GM19455 (cell line): ENCODE measurements at regions not wholly inside any gene's neighbourhood (a gene's known extent, or its start where the extent isn't known, plus 50 kb on each side); places are given as distances from the start of the nearest gene placed in this dataset.

ENCODE experiments used
- ATAC-seq: cut with Tn5 transposase; IDR thresholded peaks from one replicate; pipeline ENCODE4 v1.9.1; 2021; ENCODE audit not compliant: unreplicated experiment

- no peak for ATAC-seq
These were observed 51.9 kb upstream of the DBX2 start for GRCh38 chr12:45102818-45103217.

DNA sequence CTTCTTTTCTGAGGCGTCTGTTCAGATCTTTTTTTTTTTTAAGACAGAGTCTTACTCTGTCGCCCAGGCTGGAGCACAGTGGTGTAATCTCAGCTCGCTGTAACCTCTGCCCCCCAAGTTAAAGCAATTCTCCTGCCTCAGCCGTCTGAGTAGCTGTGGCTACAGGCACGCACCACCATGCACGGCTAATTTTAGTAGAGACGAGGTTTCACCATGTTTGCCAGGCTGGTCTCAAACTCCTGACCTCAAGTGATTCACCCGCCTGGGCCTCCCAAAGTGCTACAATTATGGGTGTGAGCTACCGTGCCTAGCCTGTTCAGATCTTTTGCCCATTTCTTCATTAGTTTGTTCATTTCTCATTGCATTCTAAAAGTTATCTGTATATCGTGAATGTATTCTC lies 55.1 kb upstream of the DBX2 start:
- ATAC-seq = no peak

DNA sequence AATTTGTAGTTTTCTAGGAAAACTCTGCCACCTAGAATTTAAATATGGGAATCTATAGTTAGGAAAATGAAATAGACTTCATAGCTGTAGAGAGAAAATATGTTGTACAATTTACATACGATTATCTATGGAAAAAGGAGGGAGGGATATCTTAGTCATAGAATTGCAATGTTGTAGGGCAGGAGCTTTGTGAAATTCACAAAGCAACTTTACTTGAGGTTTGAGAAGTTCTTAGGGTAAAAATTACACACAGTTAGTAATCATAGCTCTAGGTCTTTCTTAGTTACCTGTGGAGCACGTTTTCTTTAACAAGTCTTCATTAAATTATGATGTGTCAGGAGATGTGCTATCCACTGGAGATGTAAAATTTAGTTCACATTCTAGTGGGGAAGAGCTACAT lies 61.4 kb upstream of the DBX2 start:
- no peak for ATAC-seq

- no peak for ATAC-seq
These were observed 70.3 kb upstream of the DBX2 start for GRCh38 chr12:45121224-45121623.

DNA sequence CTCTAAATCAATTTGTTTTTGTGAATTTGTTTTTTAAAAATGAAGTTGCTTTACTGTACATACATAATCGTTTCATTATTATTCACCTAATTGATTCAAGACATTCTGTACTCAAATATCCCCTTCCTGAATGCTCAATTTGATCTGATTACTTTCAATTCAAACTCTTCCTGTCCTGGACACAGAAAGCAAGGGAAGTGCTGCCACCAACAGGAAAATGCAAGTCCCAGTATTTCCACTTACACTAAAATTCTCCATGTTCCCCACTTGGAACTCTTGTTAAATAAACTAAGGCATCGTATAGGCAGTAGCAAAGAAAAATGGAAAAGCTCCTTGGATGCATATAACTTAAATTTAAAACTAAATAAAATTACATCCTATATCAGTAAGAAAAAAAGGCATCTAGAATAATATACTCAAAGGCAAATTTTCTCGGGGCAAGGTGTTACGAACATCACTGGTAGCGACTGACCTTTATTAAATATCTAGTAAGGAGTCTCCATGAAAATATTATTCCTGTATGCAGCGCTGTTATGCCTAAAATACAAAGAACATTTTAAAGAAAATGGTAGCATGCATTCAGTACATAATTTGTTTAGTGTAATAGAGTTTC lies 72.0 kb upstream of the DBX2 start:
- no peak for ATAC-seq

GRCh38 chr12:45124485-45125155 lies 73.7 kb upstream of the DBX2 start:
- no peak for ATAC-seq

DNA sequence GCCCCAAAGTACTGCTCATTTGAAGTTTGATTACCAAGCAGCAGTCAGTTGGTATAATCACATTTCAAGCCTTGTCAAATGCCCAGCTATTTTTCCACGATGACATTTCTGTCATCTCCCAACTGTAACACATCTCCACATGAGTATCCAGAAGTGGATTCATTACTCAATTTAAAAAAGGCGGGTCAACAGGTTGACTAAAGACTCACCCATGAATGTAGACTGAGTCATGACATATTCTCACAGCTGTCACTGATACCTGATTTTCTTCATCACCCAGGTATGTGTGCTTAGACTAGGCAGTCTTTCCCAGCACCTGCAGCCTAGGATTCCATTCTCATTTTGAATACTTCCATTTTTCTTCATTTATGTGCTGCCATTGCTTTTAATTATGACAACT lies 75.1 kb upstream of the DBX2 start:
- ATAC-seq = no peak

- no peak for ATAC-seq
These were observed 77.7 kb upstream of the DBX2 start for GRCh38 chr12:45128637-45129036.

DNA sequence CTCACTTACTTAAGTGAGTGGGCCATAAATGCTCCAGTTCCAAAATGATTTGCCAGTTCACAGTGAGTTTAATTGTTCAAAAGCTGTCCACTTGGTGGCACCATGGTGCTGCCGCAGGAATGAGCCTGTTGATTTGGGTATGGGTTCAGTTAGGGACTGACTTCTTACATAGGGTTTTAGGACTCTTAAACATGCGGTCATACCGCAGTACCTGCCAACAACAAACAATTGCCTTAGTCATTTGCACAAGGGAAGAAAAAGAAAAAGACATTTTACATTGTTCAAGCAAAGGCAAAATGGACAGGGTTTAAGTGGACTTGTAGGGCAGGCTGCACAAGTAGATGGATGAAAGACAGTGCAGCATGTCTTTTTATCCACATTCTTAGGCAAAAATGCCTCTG lies 80.0 kb upstream of the DBX2 start:
- peak; percentile 71 for ATAC-seq

DNA sequence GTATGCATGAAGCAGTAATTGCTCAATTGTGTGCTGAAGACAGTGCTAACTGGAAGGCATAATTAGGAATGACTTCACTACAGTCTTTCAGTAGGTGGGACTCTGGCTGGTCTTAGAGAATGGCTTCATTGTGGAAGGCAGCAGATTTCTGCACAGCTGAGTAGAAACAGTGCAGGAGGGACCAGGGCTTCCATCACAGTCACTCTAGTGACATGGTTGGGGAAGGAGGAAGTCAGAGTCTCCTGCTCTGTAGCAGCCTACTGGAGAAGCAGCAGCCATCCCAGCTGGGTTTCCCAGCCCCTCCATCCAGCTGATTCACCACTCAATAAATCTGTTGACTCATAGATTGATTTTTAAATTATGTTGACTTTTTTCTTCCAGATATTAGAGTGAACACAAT lies 80.6 kb upstream of the DBX2 start:
- no peak for ATAC-seq

GRCh38 chr12:45138609-45139008 lies 77.3 kb upstream of the ANO6 start:
- no peak for ATAC-seq

DNA sequence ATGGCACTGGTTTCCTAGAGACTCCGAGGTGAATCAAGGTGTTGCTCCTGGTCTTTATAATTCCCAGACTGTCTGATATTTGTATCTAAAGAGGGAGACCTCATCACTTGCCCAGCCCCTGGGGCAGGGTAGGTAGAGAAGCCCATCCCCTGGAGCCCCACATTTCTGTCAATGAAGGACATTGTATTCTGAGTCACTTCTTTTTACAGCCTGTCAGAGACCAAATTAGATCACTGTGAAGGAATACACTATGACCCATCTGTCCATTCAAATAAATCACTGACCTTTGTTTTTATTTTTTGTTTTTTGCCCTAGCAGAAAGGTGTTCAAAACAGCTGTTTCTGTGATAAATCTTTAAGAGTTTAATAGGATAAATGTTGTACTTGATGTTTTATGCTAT lies 67.9 kb upstream of the ANO6 start:
- no peak for ATAC-seq

GRCh38 chr12:45148619-45149018 lies 67.3 kb upstream of the ANO6 start:
- ATAC-seq = no peak

- ATAC-seq = no peak
These were observed 50.6 kb upstream of the ANO6 start for GRCh38 chr12:45165284-45165683.

DNA sequence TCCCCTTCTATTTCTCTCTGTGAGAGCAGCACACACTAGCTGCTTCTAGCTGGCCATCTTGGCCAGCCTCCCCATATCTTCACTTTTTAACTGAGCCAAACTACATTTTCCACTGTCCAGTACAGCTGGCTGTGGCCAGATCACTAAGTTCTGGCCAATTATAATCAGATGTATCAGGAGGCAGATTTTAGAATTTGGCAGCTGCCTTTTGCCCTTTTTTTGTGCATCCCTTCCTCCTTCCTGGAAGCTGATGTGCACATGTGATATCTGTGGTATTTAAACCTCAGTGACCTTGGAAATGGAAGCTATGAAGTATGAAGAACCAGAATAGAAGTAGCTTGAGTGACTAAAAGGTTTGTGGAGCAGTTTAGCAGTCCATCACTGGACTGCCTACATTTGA lies 49.8 kb upstream of the ANO6 start:
- ATAC-seq = no peak
